Mesendoderm (in vitro differentiated cells): ENCODE measurements at regions not wholly inside any gene's neighbourhood (a gene's known extent, or its start where the extent isn't known, plus 50 kb on each side); places are given as distances from the start of the nearest gene placed in this dataset.
A peak's percentile ranks its signal among the peaks of the same experiment; 100 is the strongest.

Experiments
- DNase-seq: peaks from one replicate; pipeline ENCODE4 v3.0.0; 2013
- H2AK5ac ChIP-seq: 2 replicates; pipeline ENCODE4 v1.6.1; 2013; ENCODE audit warnings: low read length, inconsistent platforms
- H2BK120ac ChIP-seq: 2 replicates; pipeline ENCODE4 v1.6.1; 2013; ENCODE audit warnings: low read depth, mild to moderate bottlenecking, low read length, moderate library complexity, mixed read lengths
- H2BK15ac ChIP-seq: replicated peaks from 2 replicates; pipeline ENCODE4 v1.6.1; 2013; ENCODE audit warnings: low read depth, mild to moderate bottlenecking, moderate library complexity
- H2BK5ac ChIP-seq: 2 replicates; pipeline ENCODE4 v1.6.1; 2013; ENCODE audit warnings: low read length, inconsistent platforms
- H3K18ac ChIP-seq: 2 replicates; pipeline ENCODE4 v1.6.1; 2013; ENCODE audit warnings: mild to moderate bottlenecking, low read length, mixed read lengths
- H3K23ac ChIP-seq: one replicate; pipeline ENCODE4 v1.6.1; 2013; ENCODE audit warnings: low read length
- H3K27ac ChIP-seq: 2 replicates; pipeline ENCODE4 v1.5.1; 2013; ENCODE audit warnings: low read depth, mild to moderate bottlenecking, inconsistent platforms, low read length, moderate library complexity
- H3K27me3 ChIP-seq: 2 replicates; pipeline ENCODE4 v1.6.1; 2013; ENCODE audit warnings: low read length, control low read depth, mild to moderate bottlenecking, inconsistent platforms; ENCODE audit not compliant: insufficient read depth, poor library complexity
- H3K36me3 ChIP-seq: 2 replicates; pipeline ENCODE4 v1.6.1; 2013; ENCODE audit warnings: low read length, inconsistent platforms; ENCODE audit not compliant: control insufficient read depth, insufficient read depth
- H3K4ac ChIP-seq: one replicate; pipeline ENCODE4 v1.6.1; 2013; ENCODE audit warnings: low read depth, mild to moderate bottlenecking, low read length, moderate library complexity
- H3K4me1 ChIP-seq: 2 replicates; pipeline ENCODE4 v1.6.1; 2013; ENCODE audit warnings: low read depth, low read length, inconsistent platforms; ENCODE audit not compliant: control insufficient read depth
- H3K4me2 ChIP-seq: 2 replicates; pipeline ENCODE4 v1.6.1; 2013; ENCODE audit warnings: low read length
- H3K4me3 ChIP-seq: 2 replicates; pipeline ENCODE4 v1.5.1; 2013; ENCODE audit warnings: mild to moderate bottlenecking, low read length
- H3K56ac ChIP-seq: one replicate; pipeline ENCODE4 v1.6.1; 2013; ENCODE audit warnings: low read length
- H3K79me1 ChIP-seq: 2 replicates; pipeline ENCODE4 v1.6.1; 2013; ENCODE audit warnings: low read length, inconsistent platforms
- H3K79me2 ChIP-seq: 2 replicates; pipeline ENCODE4 v1.6.1; 2013; ENCODE audit warnings: mild to moderate bottlenecking, low read length; ENCODE audit not compliant: control insufficient read depth, insufficient read depth
- H3K9ac ChIP-seq: 2 replicates; pipeline ENCODE4 v1.6.1; 2013; ENCODE audit warnings: low read length, inconsistent platforms
- H4K5ac ChIP-seq: one replicate; pipeline ENCODE4 v1.6.1; 2013; ENCODE audit warnings: low read length
- H4K8ac ChIP-seq: one replicate; pipeline ENCODE4 v1.6.1; 2013; ENCODE audit warnings: low read depth, mild to moderate bottlenecking, control low read depth, low read length, moderate library complexity
- WGBS: extraction: QIAGEN DNeasy Blood & Tissue Kit; methylation state at CpG from one replicate; pipeline ENCODE4 v1.1.7; 2013; ENCODE audit warnings: low lambda C conversion rate, missing lambda C conversion rate; ENCODE audit not compliant: insufficient coverage; ENCODE audit errors: extremely low coverage; 5-methylcytosine and 5-hydroxymethylcytosine counted together

- Histone ChIP-seq H3K27ac (peak overlapping the region; percentile 31), H2BK5ac (no peak overlapping the region)
Measured at GRCh38 chr13:99717959-99718674, 216.8 kb downstream of the TM9SF2 start.

GRCh38 chr13:99709134-99709533 is 207.9 kb downstream of the TM9SF2 start:
- Histone ChIP-seq H3K18ac (peak overlapping the region; percentile 18), H3K56ac (peak overlapping the region; percentile 49), H3K27me3 (no peaks in the 10 kb centered on the region), H4K5ac (no peak overlapping the region), H2BK120ac (no peak overlapping the region), H3K36me3 (no peaks in the 10 kb centered on the region), H3K9ac (no peak overlapping the region), H3K27ac (no peak overlapping the region), H2AK5ac (no peak overlapping the region), H3K79me1 (no peaks in the 10 kb centered on the region), H4K8ac (no peak overlapping the region), H3K4me3 (no peak overlapping the region), H2BK5ac (no peak overlapping the region), H3K23ac (no peak overlapping the region), H3K4me2 (no peak overlapping the region), H3K4me1 (no peaks in the 10 kb centered on the region), H3K79me2 (no peaks in the 10 kb centered on the region), H3K4ac (no peak overlapping the region), H2BK15ac (peak overlapping the region; percentile 47)
- no peak for DNase-seq
- WGBS: no CpG with 5 or more reads among the region's 4 CpGs

More at GRCh38 chr13:99717959-99718674, 216.8 kb downstream of the TM9SF2 start:
- H2BK120ac ChIP-seq: no peak overlapping the region
- no peak overlapping the region for H2AK5ac ChIP-seq
- no peak overlapping the region for H4K8ac ChIP-seq
- peak; percentile 54 for DNase-seq
- H3K4ac ChIP-seq: no peak overlapping the region
- no peaks in the 10 kb centered on the region for H3K27me3 ChIP-seq
- H3K9ac ChIP-seq: no peak overlapping the region
- no peak overlapping the region for H3K56ac ChIP-seq
- H3K4me1 ChIP-seq: peaks cover 6% of the 10 kb centered on the region
- H3K18ac ChIP-seq: peak overlapping the region; percentile 75
- no peaks in the 10 kb centered on the region for H3K36me3 ChIP-seq
- no peaks in the 10 kb centered on the region for H3K79me2 ChIP-seq
- no peak overlapping the region for H3K23ac ChIP-seq
- no peak overlapping the region for H3K4me2 ChIP-seq
- no peaks in the 10 kb centered on the region for H3K79me1 ChIP-seq
- H4K5ac ChIP-seq: no peak overlapping the region
- no CpG with 5 or more reads among the region's 2 CpGs for WGBS
- H3K4me3 ChIP-seq: no peak overlapping the region
- no peak overlapping the region for H2BK15ac ChIP-seq

GRCh38 chr13:99704390-99704789 is 203.1 kb downstream of the TM9SF2 start:
- Histone ChIP-seq H3K4me1 (no peaks in the 10 kb centered on the region), H4K8ac (no peak overlapping the region), H3K18ac (no peak overlapping the region), H4K5ac (no peak overlapping the region), H3K36me3 (no peaks in the 10 kb centered on the region), H2AK5ac (no peak overlapping the region), H3K79me1 (no peaks in the 10 kb centered on the region), H3K4me3 (no peak overlapping the region), H3K4me2 (no peak overlapping the region), H3K56ac (no peak overlapping the region), H3K27me3 (no peaks in the 10 kb centered on the region), H3K23ac (no peak overlapping the region), H3K4ac (no peak overlapping the region), H2BK120ac (no peak overlapping the region), H2BK5ac (no peak overlapping the region), H3K9ac (no peak overlapping the region), H3K79me2 (no peaks in the 10 kb centered on the region), H3K27ac (no peak overlapping the region), H2BK15ac (no peak overlapping the region)
- WGBS: no CpG with 5 or more reads among the region's 4 CpGs
- DNase-seq: no peak

GRCh38 chr13:99703908-99704307 is 202.6 kb downstream of the TM9SF2 start:
- no peak overlapping the region for H2AK5ac ChIP-seq
- no peak overlapping the region for H3K18ac ChIP-seq

GRCh38 chr13:99702687-99703319 is 201.5 kb downstream of the TM9SF2 start:
- Histone ChIP-seq H3K23ac (no peak overlapping the region), H3K56ac (no peak overlapping the region), H3K4me3 (no peak overlapping the region), H2BK120ac (no peak overlapping the region), H3K4me1 (no peaks in the 10 kb centered on the region), H4K8ac (no peak overlapping the region), H3K36me3 (no peaks in the 10 kb centered on the region), H3K79me2 (no peaks in the 10 kb centered on the region), H3K79me1 (no peaks in the 10 kb centered on the region), H3K9ac (no peak overlapping the region), H3K18ac (no peak overlapping the region), H2BK15ac (peak overlapping the region; percentile 25), H3K4ac (no peak overlapping the region), H3K27me3 (no peaks in the 10 kb centered on the region), H2AK5ac (no peak overlapping the region), H3K4me2 (no peak overlapping the region), H3K27ac (no peak overlapping the region), H2BK5ac (no peak overlapping the region), H4K5ac (no peak overlapping the region)
- DNase-seq: no peak
- WGBS: no CpG with 5 or more reads among the region's 9 CpGs

More at GRCh38 chr13:99703908-99704307, 202.6 kb downstream of the TM9SF2 start:
- Histone ChIP-seq H3K79me2 (no peaks in the 10 kb centered on the region), H3K23ac (no peak overlapping the region), H2BK5ac (no peak overlapping the region), H3K4me1 (no peaks in the 10 kb centered on the region), H3K56ac (no peak overlapping the region), H3K4ac (no peak overlapping the region), H3K36me3 (no peaks in the 10 kb centered on the region), H3K27me3 (no peaks in the 10 kb centered on the region), H3K27ac (no peak overlapping the region), H3K9ac (no peak overlapping the region), H4K5ac (no peak overlapping the region), H3K4me3 (no peak overlapping the region), H3K4me2 (no peak overlapping the region), H2BK15ac (no peak overlapping the region), H4K8ac (no peak overlapping the region), H3K79me1 (no peaks in the 10 kb centered on the region), H2BK120ac (no peak overlapping the region)
- no peak for DNase-seq
